ENCODE measurements at regions not wholly inside any gene's neighbourhood (a gene's known extent, or its start where the extent isn't known, plus 50 kb on each side); places are given as distances from the start of the nearest gene placed in this dataset.

DNA sequence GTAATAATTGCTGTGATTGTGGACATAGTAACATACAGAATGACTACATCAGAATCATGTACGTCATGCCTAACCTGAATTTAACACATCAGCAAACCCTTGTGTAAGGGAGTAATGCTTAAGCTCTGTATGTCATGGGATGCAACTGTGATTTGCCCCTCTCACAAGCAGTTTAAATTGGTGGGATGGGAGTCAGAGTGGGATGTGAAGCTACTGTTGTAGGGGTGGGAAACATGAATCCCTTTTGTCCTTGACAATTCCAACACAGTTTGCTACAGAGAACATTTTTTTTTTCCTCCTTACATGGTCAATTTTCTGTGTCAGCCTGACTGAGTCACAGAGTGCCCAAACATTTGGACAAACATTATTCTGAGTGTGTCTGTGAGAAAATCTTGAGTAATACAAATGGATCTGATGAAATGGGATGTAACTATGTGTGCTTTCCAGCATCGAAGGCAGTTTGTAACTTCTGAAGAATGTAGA lies 392.8 kb downstream of the GPM6A start:
- Mint-ChIP-seq H3K9me3 (peaks cover 3% of the 10 kb centered on the region), H3K4me3 (no peak overlapping the region), H3K4me1 (no peaks in the 10 kb centered on the region), H3K36me3 (ENCODE audit: low read depth) (no peaks in the 10 kb centered on the region), H3K27me3 (ENCODE audit: low read depth) (no peaks in the 10 kb centered on the region), H3K27ac (no peak overlapping the region)
- TF ChIP-seq, protein P1, sequence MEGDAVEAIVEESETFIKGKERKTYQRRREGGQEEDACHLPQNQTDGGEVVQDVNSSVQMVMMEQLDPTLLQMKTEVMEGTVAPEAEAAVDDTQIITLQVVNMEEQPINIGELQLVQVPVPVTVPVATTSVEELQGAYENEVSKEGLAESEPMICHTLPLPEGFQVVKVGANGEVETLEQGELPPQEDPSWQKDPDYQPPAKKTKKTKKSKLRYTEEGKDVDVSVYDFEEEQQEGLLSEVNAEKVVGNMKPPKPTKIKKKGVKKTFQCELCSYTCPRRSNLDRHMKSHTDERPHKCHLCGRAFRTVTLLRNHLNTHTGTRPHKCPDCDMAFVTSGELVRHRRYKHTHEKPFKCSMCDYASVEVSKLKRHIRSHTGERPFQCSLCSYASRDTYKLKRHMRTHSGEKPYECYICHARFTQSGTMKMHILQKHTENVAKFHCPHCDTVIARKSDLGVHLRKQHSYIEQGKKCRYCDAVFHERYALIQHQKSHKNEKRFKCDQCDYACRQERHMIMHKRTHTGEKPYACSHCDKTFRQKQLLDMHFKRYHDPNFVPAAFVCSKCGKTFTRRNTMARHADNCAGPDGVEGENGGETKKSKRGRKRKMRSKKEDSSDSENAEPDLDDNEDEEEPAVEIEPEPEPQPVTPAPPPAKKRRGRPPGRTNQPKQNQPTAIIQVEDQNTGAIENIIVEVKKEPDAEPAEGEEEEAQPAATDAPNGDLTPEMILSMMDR (IDR thresholded peaks at IDR 0.05; ENCODE audit: unreplicated experiment in 3 of 3), result no peak

DNA sequence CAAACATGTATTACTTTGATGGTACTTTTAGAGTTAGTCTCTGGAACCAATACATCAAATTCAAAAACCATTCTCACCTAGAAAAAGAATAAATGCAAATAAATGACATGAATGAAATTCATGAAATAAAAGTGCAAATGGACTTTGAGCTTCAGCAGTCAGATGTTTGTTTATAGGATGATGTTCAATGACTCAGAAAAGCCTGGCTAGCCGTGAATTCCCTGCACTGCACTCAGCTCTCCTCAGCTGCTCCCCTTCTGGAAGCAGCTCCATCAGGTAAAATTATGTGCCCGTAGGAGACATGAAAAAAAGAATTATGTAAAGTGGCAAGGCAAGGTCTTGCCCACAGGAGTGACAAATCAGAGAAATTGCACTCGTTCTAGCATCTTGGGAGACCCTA lies 390.6 kb downstream of the GPM6A start:
- Mint-ChIP-seq H3K27me3 (ENCODE audit: low read depth) (no peaks in the 10 kb centered on the region), H3K36me3 (ENCODE audit: low read depth) (no peaks in the 10 kb centered on the region), H3K4me1 (no peaks in the 10 kb centered on the region), H3K9me3 (no peaks in the 10 kb centered on the region), H3K27ac (no peak overlapping the region), H3K4me3 (no peak overlapping the region)
- TF ChIP-seq, protein P1 (IDR thresholded peaks at IDR 0.05; ENCODE audit: unreplicated experiment in 3 of 3), result no peak

DNA sequence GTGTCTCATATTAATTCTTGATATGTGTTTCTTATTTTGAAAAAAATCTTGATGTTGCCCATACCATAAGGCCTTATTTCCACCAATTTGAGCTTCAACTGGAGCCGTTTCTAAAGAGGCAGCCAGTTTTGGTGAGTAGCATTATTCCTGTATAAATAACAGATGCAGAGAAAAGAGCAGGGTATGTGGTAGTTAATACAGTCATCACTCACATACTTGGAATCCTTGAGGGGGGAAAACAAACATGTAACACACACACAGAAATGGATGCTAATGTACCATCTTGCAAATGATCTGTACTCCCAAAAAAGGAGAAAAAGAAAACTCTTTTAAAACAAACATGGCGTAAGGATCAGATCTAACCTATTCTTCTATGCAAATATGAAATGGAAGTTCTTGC lies 389.7 kb downstream of the GPM6A start:
- Mint-ChIP-seq H3K27ac (no peak overlapping the region), H3K9me3 (no peaks in the 10 kb centered on the region), H3K27me3 (ENCODE audit: low read depth) (no peaks in the 10 kb centered on the region), H3K4me1 (no peaks in the 10 kb centered on the region), H3K4me3 (no peak overlapping the region), H3K36me3 (ENCODE audit: low read depth) (no peaks in the 10 kb centered on the region)
- TF ChIP-seq, protein P1 (IDR thresholded peaks at IDR 0.05; ENCODE audit: unreplicated experiment in 3 of 3), result no peak

DNA sequence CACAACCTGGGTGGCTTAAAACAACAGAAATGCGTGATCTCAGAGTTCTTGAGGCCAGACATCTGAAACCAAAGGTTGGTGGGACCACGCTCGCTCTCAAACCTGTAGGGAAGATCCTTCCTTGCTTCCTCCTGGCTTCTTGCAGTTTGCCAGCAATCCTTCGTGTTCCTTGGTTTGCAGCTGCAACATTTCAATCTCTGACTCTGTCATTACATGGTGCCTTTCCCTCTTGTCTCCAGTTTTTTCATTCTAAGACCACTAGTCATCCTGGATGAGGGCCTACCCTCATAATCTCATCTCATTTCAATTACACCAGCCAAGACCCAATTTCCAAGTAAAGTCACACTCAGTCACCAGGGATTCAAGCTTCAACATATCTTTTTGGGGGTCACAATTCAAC lies 388.0 kb downstream of the GPM6A start:
- no peaks in the 10 kb centered on the region for H3K4me1 Mint-ChIP-seq
- no peaks in the 10 kb centered on the region for H3K36me3 Mint-ChIP-seq (ENCODE audit: low read depth)
- no peak overlapping the region for H3K4me3 Mint-ChIP-seq
- TF ChIP-seq, protein P1 (IDR thresholded peaks at IDR 0.05; ENCODE audit: unreplicated experiment in 3 of 3), result no peak
- H3K27me3 Mint-ChIP-seq (ENCODE audit: low read depth), result no peaks in the 10 kb centered on the region
- H3K27ac Mint-ChIP-seq, result no peak overlapping the region
- no peaks in the 10 kb centered on the region for H3K9me3 Mint-ChIP-seq

DNA sequence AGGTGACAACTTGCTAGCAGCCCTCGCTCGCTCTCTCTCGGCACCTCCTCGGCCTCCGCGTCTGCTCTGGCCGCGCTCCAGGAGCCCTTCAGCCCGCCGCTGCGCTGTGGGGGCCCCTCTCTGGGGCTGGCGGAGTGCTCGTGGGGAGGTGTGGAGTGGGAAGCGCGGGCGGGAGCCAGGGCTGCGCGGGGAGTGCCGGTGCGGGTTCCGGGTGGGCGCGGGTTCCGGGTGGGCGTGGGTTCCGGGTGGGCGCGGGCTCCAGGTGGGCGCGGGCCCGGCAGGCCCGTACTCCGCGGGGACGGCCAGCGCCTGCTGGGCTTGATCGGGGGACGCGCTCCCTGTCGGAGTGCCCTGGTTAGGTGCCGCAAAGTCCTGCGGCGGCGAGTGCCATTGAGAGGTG lies 384.3 kb downstream of the GPM6A start:
- H3K36me3 Mint-ChIP-seq (ENCODE audit: low read depth), result no peaks in the 10 kb centered on the region
- no peak overlapping the region for H3K4me3 Mint-ChIP-seq
- H3K27me3 Mint-ChIP-seq (ENCODE audit: low read depth), result no peaks in the 10 kb centered on the region
- H3K9me3 Mint-ChIP-seq, result no peaks in the 10 kb centered on the region
- H3K27ac Mint-ChIP-seq, result no peak overlapping the region
- no peaks in the 10 kb centered on the region for H3K4me1 Mint-ChIP-seq
- TF ChIP-seq, protein P1 (IDR thresholded peaks at IDR 0.05; ENCODE audit: unreplicated experiment in 3 of 3), result no peak

DNA sequence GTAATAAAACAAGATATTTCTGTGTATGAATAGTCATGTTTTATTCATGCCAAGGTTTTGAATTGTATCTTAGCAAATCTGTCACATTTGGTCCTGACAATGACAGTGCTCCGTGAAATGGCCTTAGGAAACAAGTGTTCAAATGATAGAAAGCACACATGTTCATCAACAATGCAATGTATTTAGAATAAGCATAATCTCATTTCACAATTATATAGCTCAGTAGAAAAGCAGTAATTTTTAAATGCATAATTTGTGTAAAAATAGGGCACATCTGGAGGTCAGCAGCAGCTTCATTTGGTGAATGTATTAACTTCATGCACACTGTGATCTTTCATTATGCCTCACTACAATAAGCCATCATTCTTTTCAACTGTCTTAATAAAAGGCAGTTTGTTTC lies 380.4 kb downstream of the GPM6A start:
- no peak overlapping the region for H3K27ac Mint-ChIP-seq
- H3K27me3 Mint-ChIP-seq (ENCODE audit: low read depth), result no peaks in the 10 kb centered on the region
- no peak overlapping the region for H3K4me3 Mint-ChIP-seq
- no peaks in the 10 kb centered on the region for H3K4me1 Mint-ChIP-seq
- no peaks in the 10 kb centered on the region for H3K36me3 Mint-ChIP-seq (ENCODE audit: low read depth)
- H3K9me3 Mint-ChIP-seq, result no peaks in the 10 kb centered on the region
- TF ChIP-seq, protein P1 (IDR thresholded peaks at IDR 0.05; ENCODE audit: unreplicated experiment in 3 of 3), result no peak

Measured in nephron (organoid).